HG03060 (cell line): ENCODE measurements at regions not wholly inside any gene's neighbourhood (a gene's known extent, or its start where the extent isn't known, plus 50 kb on each side); places are given as distances from the start of the nearest gene placed in this dataset.
"Not testable (repeated sequence)": the region's sequence is repeated elsewhere in the genome, so short reads cannot be mapped to it uniquely, and the experiment has no call there.

ENCODE experiments used
- ATAC-seq: cut with Tn5 transposase; IDR thresholded peaks from one replicate; pipeline ENCODE4 v1.9.1; 2021; ENCODE audit warnings: low read depth, moderate number of reproducible peaks; ENCODE audit not compliant: unreplicated experiment

DNA sequence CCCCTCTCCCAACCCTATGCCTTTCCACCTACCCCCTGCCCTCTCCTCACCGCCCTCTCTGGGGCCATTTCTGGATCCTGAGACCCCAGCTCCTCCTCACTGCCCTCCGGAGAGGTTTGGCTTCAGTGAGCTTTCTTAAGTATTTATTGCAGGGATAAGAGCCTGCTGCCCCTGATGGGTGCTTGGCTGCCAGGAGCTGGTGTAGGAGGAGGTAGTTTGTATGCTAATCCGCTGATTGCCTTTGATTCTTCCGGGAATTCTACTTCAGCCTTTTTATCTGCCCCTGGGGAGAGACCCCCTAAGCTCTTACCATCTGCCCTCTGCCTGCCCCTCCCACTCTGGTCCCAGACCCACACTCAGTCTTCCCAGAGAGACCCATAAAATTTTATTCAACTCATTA, 263.5 kb upstream of the PODXL start:
- no peak for ATAC-seq

DNA sequence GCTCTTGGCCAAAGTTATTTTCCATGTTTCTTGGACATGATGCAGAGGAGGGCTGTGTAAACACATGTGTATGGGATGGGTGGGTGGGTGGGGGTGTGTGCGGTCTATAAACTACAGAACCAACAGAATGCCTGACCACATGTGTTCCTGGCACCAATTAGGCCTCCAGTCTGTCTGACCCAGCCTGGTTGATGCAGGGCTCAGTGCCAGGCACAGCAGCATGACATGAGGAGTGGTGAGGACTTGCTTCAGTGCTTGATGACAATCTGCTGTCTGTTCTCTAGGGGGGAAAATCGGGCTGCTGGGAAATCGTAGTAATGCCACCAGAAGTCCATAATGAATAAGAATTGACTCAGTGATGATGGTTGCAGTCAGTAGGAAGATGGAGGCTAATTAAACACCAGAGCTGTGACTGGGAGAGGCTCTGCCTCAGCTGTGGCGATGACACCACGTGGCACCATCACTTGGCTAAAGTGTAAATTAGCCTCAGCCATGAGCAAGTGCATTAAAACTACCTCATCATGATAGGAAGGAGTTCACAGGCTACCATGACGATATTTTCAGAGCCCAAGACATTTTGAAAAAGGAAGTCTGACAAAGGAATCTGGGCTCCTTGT, 260.1 kb upstream of the PODXL start:
- ATAC-seq = no peak

DNA sequence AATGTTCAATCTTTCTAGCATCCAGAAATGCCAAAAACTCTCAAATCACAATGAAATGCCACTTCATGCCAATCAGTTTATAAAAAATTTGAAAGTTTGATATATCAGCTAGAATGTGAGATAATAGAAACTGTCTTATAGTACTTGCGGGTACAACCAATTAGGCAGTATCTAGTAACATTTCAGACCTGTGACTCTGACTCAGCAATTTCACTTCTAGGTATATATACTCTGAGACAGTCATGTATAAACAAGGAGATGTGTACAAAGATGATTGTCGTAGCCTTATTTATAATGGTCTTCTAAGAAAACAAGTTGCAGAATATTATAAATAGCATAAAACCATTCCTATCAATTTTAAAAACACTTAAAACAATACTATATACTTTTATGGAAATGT, 252.3 kb upstream of the PODXL start:
- ATAC-seq = no peak

DNA sequence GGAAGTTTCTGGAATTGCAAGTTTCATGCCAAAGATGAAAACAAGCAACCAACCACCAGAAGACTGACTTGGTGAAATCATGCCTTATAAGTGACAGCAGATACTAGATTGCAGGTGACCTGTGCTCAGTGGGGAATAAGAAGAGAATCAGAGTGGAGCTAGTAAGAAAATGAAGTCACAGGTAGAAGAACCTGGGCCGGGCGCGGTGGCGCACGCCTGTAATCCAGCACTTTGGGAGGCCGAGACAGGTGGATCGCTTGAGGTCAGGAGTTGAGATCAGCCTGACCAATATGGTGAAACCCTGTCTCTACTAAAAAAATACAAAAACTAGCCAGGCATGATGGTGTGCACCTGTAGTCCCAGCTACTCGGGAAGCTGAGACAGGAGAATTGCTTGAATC, 251.7 kb upstream of the PODXL start:
- not testable (repeated sequence) for ATAC-seq

DNA sequence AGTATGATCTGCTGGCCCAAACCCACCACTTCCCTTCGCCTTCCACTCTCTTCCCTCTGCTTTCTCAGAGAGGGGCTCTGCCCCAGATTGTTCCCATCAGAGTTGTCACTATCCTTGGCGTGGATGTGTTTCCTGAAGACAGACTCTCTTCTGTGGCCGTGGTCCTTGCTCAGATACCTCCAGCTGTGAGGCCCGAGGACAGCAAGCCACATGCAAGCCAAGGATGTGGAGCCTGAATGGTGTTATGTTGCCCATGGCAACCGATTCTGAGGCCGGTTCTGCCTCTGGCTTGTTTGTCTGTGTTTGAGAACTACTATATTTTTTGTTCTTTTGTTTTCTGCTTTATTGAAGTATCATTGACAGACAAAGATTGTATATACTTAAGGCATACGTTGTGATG, 247.4 kb upstream of the PODXL start:
- no peak for ATAC-seq

DNA sequence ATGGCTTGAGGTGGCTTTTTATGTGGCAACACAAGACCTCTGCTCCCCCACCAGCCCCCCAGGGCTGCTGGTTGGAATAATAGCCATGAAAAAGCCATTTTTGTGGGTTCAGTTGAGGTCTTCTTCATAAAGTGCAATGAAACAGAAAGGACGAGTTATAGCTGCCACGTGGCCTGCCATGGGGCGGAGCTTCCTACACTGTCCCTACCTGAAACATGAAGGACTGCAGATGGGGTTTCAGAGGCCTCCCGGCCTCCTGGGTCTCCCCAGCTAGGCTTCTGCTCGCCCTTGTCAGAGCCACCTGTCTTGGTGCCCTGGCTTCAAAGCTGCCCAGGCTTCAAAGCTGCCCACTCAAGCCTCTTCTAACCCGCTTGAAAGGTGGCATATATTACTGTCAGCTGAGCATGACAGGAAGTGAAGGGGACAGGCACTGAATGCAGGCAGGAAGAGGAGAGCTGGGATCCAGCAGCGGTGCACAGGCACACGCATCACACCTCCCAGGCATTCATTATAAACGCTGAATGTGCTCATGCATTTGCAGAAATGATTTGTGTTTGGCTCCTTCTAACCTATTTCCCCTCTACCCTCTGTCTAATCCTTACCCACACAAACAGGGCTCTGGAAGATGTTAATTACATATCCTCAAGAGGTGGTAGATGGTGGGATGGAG, 245.9 kb upstream of the PODXL start:
- no peak for ATAC-seq

DNA sequence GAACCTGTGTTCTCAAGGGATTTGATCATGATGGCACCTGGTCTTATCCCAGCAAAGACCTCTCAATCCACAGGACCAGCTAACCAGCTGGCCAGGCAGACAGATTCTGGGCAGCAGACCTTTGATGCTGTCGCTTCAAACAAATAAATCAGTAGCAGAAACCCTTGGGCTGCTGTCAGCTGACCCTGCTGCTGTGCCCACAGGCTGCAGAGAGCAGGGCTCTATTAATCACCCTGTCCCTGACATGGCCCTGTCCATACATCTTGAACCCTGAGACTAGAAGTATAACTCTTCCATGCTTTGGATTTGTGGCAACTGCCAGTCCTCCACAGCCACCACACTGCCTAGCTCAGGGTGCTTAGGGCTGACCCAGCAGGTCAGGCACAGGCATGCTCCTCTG, 244.1 kb upstream of the PODXL start:
- ATAC-seq = no peak

DNA sequence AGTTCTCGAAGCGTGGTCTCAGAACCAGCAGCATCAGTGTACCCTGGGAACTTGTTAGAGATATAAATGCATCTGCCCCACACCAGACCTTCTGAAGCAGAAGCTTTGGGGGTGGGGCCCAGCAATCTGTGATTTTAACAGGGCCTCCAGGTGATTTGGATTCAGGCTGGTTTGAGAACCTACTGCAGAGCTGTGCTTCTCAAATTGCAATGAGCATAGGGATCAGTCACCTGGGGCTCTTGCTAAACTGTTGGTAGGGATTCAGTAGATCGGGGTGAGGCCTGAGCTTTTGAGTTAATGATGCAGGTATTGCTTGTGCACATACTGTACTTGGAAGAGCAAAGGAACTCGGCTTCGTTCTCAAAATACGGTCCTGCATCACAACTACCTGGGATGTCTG, 243.6 kb upstream of the PODXL start:
- ATAC-seq = no peak

DNA sequence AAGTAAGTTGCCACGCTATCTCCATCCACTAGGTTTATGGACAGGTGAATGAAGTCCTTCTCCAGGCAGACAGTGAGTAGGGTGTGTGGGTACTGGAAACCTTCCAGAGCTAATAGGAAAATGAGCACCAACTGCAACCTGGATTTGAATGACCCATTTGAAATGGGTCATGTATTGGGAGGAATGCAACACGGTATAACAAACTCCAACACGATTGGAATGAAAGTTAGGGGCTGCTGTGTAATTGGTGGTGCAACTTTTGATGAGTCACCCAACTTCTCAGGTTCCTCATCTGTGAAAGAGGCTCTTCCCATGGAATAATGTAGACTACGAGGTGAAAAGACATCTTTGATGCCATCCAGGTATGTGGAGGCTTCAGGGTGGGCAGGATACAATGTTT, 241.4 kb upstream of the PODXL start:
- ATAC-seq = no peak

DNA sequence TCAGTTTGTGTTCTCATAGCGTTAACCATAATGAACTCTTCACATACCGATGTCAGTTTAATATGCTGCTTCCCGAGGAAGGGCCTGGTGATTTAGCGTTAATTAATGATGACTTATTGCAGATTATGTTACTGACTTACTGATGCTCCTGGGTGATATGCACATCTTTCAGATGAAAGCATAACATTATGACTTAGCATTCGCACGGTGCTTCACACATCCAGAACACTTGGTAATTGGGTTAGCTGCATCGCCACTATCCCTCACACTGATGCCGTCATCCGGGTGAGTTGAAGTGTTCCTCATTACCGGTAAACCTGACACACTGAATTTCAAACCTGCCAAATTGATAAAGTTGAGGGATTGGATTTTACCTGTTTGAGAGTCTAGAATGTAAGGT, 239.0 kb upstream of the PODXL start:
- ATAC-seq = no peak

DNA sequence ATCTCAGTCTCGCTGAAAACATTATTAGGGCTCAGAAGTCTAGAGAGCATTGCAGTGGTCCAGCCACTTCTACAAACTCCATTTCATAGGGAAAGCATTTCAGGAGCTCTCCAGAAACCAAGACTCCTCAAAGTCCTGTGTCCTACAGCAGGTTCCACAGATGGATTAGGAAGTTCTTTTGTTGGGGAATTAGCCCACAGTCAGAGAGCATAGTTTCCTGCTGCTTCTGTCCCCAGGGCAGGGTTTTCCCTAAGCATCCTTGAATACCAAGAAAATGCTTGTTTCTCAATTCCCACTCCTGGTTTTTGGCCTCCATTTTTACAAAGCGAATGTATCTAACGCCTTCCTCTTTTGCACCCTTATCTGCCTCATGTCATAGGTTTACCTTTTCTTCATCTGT, 235.9 kb upstream of the PODXL start:
- no peak for ATAC-seq

DNA sequence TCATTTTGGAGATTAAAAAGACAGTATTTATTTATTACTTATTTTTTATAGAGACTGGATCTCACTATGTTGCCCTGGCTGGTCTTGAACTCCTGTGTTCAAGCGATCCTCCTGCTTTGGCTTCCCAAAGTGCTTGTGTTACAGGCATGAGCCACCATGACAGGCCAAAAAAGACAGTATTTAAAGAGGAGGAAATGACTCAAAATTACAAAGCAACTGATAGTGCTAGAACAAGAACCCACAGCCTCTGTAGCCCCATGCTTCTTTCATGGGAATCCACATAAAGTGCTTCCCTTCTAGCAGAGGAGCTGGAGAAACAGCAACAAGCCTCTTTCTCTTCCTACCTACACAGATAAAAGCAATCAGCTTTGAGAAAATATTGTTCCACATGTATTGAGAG, 230.7 kb upstream of the PODXL start:
- no peak for ATAC-seq

DNA sequence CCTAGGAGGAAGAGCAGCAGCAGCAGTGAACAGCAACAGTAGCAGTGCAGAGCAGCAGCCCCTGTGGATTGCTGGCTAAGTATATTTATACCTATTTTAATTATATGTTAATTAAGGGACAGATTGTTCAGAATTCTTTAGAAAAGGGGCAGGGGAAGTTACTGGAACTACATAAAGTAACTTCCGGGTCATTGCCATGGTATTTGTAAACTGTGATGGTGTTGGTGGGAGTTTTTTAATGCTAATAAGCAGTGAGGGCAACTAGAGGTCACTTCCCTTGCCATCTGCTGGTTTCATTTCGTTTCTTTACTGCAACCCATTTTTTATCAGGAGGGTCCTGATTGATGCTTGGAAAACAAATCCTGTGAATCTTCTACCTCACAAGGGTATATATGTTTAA, 229.8 kb upstream of the PODXL start:
- no peak for ATAC-seq

DNA sequence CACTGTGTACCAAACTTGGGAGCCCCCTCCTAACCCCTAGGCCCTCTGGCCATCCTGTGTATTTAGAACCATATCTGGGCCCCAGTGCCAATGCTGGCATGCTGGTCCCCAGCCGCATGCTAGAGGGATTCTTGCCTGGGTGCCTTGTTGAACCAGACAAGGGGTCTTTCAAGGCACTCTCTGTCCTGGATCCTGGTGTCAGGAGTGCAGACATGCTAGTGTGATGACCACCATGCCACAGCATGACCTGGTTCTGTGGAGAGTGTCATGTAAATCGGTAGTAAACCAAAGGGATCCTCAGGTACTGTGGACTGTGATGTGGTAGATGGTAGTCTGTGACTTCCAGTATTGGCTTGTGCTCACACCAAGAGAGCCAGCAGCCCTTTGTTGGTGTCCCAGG, 222.2 kb upstream of the PODXL start:
- no peak for ATAC-seq

DNA sequence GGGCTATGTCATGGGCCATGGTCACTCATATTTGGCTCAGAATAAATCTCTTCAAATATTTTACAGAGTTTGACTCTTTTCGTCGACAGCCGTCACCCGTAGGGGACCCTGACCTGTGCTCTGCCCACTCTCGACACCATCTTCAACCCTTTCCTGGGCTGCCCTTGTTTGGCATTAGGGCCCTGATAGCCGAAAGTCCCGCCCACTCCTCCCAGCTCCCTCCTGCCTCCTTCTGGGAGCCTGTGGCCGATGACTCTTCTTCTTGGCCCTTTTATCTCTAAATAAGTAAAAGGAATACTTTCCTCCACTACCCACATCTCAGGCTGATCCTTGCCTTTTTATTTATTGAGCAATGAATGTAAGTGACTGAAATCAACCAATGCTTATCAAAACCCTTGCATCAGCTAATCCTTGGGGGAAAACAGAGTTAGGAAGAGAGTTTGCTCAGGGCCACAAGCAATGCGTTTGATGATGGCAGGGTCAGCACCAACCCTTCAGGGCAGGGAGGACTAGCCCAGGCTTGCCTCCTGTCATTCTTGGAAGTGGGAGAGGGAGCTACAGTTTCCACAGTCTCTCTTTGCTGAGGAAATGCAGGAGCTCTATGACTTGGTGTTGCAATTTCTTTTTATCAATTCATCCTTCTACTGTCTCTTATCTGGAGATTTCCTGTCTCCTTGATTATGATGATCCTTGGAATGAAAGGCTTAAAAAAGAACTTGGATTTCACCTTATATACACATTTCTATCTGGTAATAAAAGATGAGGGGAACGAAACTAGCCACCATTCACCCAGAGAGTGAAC, 218.2 kb upstream of the PODXL start:
- no peak for ATAC-seq

DNA sequence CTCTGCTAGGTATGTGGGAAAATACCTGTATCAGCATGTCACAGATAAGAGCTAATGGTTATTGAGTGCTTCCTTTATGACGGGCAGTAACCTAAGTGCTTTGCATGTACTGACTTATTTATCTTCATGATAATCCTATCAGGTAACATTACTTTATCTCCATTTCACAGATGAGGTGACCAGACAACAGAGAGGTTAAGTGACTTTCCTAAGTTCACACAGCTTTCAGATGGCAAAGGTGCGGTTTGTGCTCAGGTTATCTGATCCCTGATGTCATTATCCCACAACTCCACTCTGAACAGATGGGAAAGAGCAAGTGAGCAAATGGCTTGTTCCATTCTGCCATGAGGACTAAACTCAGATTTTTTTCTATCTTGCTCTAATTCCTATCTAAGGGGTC, 217.0 kb upstream of the PODXL start:
- ATAC-seq = no peak

DNA sequence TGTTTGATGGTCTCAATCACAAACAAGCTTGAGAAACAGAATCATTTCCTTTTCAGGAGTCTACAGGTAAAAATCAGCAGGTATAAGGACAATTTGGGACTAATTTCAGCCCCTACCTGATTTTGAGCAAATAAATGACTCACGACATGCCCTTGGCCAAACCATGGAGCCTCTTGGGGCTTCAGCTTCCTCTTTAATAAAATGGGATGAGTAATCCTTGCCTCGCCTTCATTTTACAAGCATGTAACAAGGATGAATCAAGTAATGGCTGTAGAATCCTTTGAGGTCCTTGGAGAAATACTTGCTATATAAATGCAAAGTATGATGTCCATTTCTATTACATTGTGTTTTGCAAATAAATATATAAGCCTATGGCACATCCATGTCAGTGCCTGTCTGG, 212.8 kb upstream of the PODXL start:
- ATAC-seq = no peak

DNA sequence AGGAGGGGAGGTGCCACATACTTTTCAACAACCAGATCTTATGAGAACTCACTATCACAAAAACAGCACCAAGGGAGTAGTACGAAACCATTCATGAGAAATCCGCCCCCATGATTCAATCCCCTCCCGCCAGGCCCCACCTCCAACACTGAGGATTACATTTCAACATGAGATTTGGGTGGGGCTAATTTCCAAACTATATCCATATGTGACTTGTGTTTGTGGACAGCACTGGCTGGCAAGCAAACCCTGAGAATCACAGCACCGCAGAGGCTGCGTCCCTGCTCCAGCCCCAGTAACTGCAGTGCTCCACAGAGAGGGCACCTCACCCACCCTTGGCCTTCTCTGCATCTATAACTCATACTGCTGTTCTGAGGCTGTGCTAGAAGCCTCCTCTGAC, 211.2 kb upstream of the PODXL start:
- ATAC-seq = no peak

DNA sequence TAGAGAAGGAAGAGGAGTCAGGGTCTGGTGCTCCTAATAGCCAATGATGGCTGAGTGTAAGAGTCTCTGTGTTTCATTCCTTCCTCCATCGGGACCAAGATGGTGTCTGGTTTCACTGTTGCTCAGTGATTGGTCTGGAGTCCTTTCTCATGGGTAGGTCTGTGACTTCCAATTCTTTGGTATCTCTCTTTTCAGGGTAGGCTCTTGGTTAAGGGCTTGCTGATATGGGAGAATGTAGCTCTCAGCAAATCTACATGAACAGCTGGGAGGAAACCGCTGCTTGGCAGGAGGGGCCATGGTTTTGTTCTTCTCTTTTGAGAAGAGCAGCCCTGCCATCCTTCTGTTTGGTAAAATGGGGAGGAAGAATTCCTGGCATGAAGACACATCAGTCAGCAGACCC, 209.1 kb upstream of the PODXL start:
- ATAC-seq = no peak

DNA sequence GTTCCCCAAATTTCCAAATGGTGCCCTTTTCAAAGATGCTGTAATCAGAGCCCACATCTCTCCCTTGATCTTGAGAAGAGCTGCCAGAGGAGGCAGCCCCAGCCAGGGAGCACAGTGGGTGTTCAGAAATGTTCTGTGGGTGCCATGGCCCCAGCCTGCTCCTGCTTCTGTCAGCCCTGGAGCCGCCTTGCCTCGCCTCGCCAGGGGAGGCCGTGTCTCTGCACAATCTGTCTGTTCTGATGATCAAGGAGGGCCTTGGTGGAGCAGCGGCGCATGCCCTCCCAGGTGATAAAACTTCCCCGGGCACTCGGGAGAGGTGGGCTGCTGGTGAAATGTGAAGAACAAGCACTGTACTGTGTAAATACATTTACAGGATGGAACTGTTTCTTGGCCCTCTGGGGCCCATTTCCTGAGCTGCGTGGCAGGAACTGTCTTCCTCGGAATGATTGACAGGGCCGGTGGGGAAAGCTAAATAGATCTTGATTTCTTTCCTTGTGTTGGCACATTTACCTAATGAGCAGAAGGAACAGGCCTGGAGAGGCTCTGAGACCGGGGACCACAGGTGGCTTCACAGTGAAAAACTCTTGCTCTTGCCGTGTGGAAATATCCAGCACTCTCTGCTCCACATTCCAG, 207.8 kb upstream of the PODXL start:
- ATAC-seq = no peak

DNA sequence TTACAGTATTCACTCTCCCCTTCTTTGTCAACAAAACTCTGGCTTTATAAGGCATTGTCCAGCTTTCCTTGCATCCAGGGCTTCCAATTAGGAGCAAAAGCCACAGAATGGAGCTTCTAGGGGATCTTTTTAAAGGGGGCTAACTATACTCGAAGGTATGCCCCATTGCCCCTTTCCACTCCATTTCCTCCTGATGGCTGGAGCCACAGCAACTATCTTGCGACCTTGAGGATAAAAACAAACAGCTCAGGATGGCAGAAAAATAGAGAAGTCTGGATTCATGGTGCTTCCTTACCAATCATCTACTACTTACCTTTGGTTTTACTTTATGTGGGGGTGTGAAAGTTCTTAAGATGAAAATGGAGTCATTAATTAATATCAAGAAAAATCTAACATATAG, 206.3 kb upstream of the PODXL start:
- no peak for ATAC-seq
